ENCODE measurements at regions not wholly inside any gene's neighbourhood (a gene's known extent, or its start where the extent isn't known, plus 50 kb on each side); places are given as distances from the start of the nearest gene placed in this dataset.
A peak's percentile ranks its signal among the peaks of the same experiment; 100 is the strongest.

DNA sequence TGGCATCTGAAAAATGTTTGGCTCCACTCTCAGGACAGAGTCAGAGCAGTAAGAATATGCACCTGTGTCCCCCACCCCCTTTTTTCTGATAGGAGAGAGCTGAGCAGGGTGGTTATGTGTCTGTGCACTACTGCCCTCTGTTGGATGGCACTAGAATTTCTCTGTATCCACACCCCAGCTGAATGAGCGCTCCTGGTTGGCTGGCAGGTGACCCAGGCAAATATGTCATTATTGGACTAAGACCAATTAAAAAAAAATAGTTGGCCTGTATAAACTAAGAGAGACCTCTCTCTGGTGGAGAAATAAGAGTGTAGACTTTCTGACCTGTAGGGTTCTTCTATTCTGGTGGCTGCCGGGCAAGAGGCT lies 107.0 kb downstream of the PTCSC3 start:
- TF ChIP-seq, protein P1, sequence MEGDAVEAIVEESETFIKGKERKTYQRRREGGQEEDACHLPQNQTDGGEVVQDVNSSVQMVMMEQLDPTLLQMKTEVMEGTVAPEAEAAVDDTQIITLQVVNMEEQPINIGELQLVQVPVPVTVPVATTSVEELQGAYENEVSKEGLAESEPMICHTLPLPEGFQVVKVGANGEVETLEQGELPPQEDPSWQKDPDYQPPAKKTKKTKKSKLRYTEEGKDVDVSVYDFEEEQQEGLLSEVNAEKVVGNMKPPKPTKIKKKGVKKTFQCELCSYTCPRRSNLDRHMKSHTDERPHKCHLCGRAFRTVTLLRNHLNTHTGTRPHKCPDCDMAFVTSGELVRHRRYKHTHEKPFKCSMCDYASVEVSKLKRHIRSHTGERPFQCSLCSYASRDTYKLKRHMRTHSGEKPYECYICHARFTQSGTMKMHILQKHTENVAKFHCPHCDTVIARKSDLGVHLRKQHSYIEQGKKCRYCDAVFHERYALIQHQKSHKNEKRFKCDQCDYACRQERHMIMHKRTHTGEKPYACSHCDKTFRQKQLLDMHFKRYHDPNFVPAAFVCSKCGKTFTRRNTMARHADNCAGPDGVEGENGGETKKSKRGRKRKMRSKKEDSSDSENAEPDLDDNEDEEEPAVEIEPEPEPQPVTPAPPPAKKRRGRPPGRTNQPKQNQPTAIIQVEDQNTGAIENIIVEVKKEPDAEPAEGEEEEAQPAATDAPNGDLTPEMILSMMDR (IDR thresholded peaks at IDR 0.05; ENCODE audit: borderline replicate concordance, extremely low read depth, low read length, poor library complexity, severe bottlenecking) = peak; percentile 86
- TF ChIP-seq EZH2 (IDR thresholded peaks at IDR 0.05; ENCODE audit: borderline replicate concordance, low read depth, low read length, severe bottlenecking) = no peak
